Osteocyte (in vitro differentiated cells): ENCODE measurements at regions not wholly inside any gene's neighbourhood (a gene's known extent, or its start where the extent isn't known, plus 50 kb on each side); places are given as distances from the start of the nearest gene placed in this dataset.

Experiments
- DNase-seq: peaks from one replicate; pipeline ENCODE4 v3.0.0; 2021; ENCODE audit warnings: mixed read lengths; ENCODE audit not compliant: unreplicated experiment; ENCODE audit errors: extremely low spot score
- H3K27ac Mint-ChIP-seq: one replicate; pipeline ENCODE4 v1.8.0; 2021; ENCODE audit warnings: mild to moderate bottlenecking, mixed read lengths; ENCODE audit not compliant: unreplicated experiment
- H3K27me3 Mint-ChIP-seq: one replicate; pipeline ENCODE4 v1.8.0; 2021; ENCODE audit warnings: mixed read lengths; ENCODE audit not compliant: unreplicated experiment
- H3K36me3 Mint-ChIP-seq: one replicate; pipeline ENCODE4 v1.8.0; 2021; ENCODE audit warnings: mixed read lengths; ENCODE audit not compliant: unreplicated experiment
- H3K4me1 Mint-ChIP-seq: one replicate; pipeline ENCODE4 v1.8.0; 2021; ENCODE audit warnings: mixed read lengths; ENCODE audit not compliant: unreplicated experiment
- H3K4me3 Mint-ChIP-seq: one replicate; pipeline ENCODE4 v1.8.0; 2021; ENCODE audit warnings: mild to moderate bottlenecking, moderate library complexity, mixed read lengths; ENCODE audit not compliant: unreplicated experiment
- H3K9me3 Mint-ChIP-seq: one replicate; pipeline ENCODE4 v1.8.0; 2021; ENCODE audit warnings: mixed read lengths; ENCODE audit not compliant: unreplicated experiment
- CTCF ChIP-seq: fragments of 200-600 bp; sonication (generic); IDR thresholded peaks from 2 replicates; pipeline ENCODE4 v1.5.0; 2021; ENCODE audit warnings: antibody characterized with exemption, mild to moderate bottlenecking, moderate library complexity

GRCh38 chr15:98529205-98530145 lies 118.9 kb upstream of the IGF1R start:
- Mint-ChIP-seq H3K9me3 (no peaks in the 10 kb centered on the region), H3K4me3 (no peak overlapping the region), H3K27me3 (peaks cover 62% of the 10 kb centered on the region), H3K4me1 (no peaks in the 10 kb centered on the region), H3K36me3 (peaks cover 1% of the 10 kb centered on the region), H3K27ac (no peak overlapping the region)
- TF ChIP-seq CTCF, result no peak
- no peak for DNase-seq

- Mint-ChIP-seq H3K27ac (no peak overlapping the region), H3K36me3 (peaks cover 1% of the 10 kb centered on the region), H3K4me1 (no peaks in the 10 kb centered on the region), H3K4me3 (no peak overlapping the region), H3K27me3 (peaks cover 66% of the 10 kb centered on the region), H3K9me3 (no peaks in the 10 kb centered on the region)
- no peak for DNase-seq
- no peak for TF ChIP-seq CTCF
Observed at GRCh38 chr15:98530570-98530969, 117.8 kb upstream of the IGF1R start.

GRCh38 chr15:98532063-98532462 lies 116.3 kb upstream of the IGF1R start:
- DNase-seq, result no peak
- Mint-ChIP-seq H3K27me3 (peaks cover 77% of the 10 kb centered on the region), H3K36me3 (peaks cover 1% of the 10 kb centered on the region), H3K27ac (no peak overlapping the region), H3K9me3 (no peaks in the 10 kb centered on the region), H3K4me1 (no peaks in the 10 kb centered on the region), H3K4me3 (no peak overlapping the region)
- no peak for TF ChIP-seq CTCF

GRCh38 chr15:98536976-98537375 lies 111.4 kb upstream of the IGF1R start:
- Mint-ChIP-seq H3K27me3 (peaks cover 72% of the 10 kb centered on the region), H3K9me3 (no peaks in the 10 kb centered on the region), H3K4me1 (no peaks in the 10 kb centered on the region), H3K36me3 (no peaks in the 10 kb centered on the region), H3K4me3 (no peak overlapping the region), H3K27ac (no peak overlapping the region)
- DNase-seq, result no peak
- TF ChIP-seq CTCF, result no peak

- no peak overlapping the region for H3K4me3 Mint-ChIP-seq
- DNase-seq, result no peak
- no peak for TF ChIP-seq CTCF
- H3K9me3 Mint-ChIP-seq, result no peaks in the 10 kb centered on the region
- no peaks in the 10 kb centered on the region for H3K36me3 Mint-ChIP-seq
- no peak overlapping the region for H3K27ac Mint-ChIP-seq
- H3K27me3 Mint-ChIP-seq, result peaks cover 70% of the 10 kb centered on the region
- H3K4me1 Mint-ChIP-seq, result no peaks in the 10 kb centered on the region
Observed at GRCh38 chr15:98537516-98538060, 110.8 kb upstream of the IGF1R start.
